Endothelial cell (in vitro differentiated cells): ENCODE measurements at regions not wholly inside any gene's neighbourhood (a gene's known extent, or its start where the extent isn't known, plus 50 kb on each side); places are given as distances from the start of the nearest gene placed in this dataset.
"Not testable (repeated sequence)": the region's sequence is repeated elsewhere in the genome, so short reads cannot be mapped to it uniquely, and the experiment has no call there.

Source experiments
- DNase-seq: peaks from one replicate; pipeline ENCODE4 v3.0.0; 2021; ENCODE audit warnings: low spot score
- H3K27ac Mint-ChIP-seq: one replicate; pipeline ENCODE4 v1.8.0; 2021; ENCODE audit warnings: mixed read lengths, inconsistent platforms; ENCODE audit not compliant: unreplicated experiment
- H3K27me3 Mint-ChIP-seq: one replicate; pipeline ENCODE4 v1.8.0; 2021; ENCODE audit warnings: mild to moderate bottlenecking, moderate library complexity, mixed read lengths, inconsistent platforms; ENCODE audit not compliant: unreplicated experiment
- H3K36me3 Mint-ChIP-seq: one replicate; pipeline ENCODE4 v1.8.0; 2021; ENCODE audit warnings: mild to moderate bottlenecking, low read depth, mixed read lengths, inconsistent platforms; ENCODE audit not compliant: unreplicated experiment
- H3K4me1 Mint-ChIP-seq: one replicate; pipeline ENCODE4 v1.8.0; 2021; ENCODE audit warnings: mild to moderate bottlenecking, mixed read lengths, inconsistent platforms; ENCODE audit not compliant: unreplicated experiment
- H3K4me3 Mint-ChIP-seq: one replicate; pipeline ENCODE4 v1.8.0; 2021; ENCODE audit warnings: mild to moderate bottlenecking, mixed read lengths, inconsistent platforms; ENCODE audit not compliant: unreplicated experiment
- H3K9me3 Mint-ChIP-seq: one replicate; pipeline ENCODE4 v1.8.0; 2021; ENCODE audit warnings: mixed read lengths, inconsistent platforms; ENCODE audit not compliant: unreplicated experiment
- CTCF ChIP-seq: fragments of 200-600 bp; sonication (generic); IDR thresholded peaks from one replicate; pipeline ENCODE4 v1.5.0; 2021; ENCODE audit warnings: antibody characterized with exemption; ENCODE audit not compliant: unreplicated experiment

DNA sequence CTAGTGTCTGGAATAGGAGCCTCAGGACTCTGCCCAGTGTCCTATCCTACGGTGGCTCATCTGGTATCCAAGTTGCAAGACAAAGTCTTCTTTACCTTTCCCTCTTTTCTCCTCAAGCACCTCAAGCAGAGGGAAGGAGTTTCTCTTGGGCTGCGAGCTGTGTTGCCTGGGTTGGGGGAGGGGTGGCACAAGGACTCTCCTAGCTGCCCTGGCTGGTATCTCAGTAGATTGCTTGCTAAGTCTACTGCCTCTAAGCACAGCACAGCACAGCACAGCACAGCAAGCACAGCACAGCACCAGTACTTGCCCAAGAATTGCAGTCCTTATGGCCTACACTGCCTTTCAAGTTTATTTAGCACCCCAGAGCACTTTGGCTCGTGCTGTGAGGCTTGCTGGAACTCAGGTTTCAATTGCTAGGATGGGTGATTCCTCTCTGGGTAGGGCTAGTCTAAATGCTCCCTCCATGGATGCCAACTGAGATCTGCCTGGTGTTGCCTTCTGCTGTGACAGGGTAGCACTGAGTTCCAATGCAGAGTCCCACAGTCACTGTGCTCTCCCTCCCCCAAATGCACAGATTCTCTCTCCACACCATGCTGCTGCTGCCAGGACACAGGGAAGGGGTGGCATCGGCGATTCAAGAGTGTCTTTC lies 213.1 kb upstream of the POU5F2 start:
- peaks cover 5% of the 10 kb centered on the region for H3K36me3 Mint-ChIP-seq
- no peak overlapping the region for H3K27ac Mint-ChIP-seq
- no peak for DNase-seq
- TF ChIP-seq CTCF = no peak
- peaks cover 4% of the 10 kb centered on the region for H3K27me3 Mint-ChIP-seq
- H3K9me3 Mint-ChIP-seq = no peaks in the 10 kb centered on the region
- no peak overlapping the region for H3K4me3 Mint-ChIP-seq
- no peaks in the 10 kb centered on the region for H3K4me1 Mint-ChIP-seq

GRCh38 chr5:93953442-93953841 lies 212.0 kb upstream of the POU5F2 start:
- no peaks in the 10 kb centered on the region for H3K4me1 Mint-ChIP-seq
- H3K27ac Mint-ChIP-seq = peak overlapping the region; percentile 16
- no peaks in the 10 kb centered on the region for H3K9me3 Mint-ChIP-seq
- H3K36me3 Mint-ChIP-seq = peaks cover 5% of the 10 kb centered on the region
- no peak for TF ChIP-seq CTCF
- DNase-seq = no peak
- no peak overlapping the region for H3K4me3 Mint-ChIP-seq
- H3K27me3 Mint-ChIP-seq = peaks cover 4% of the 10 kb centered on the region

DNA sequence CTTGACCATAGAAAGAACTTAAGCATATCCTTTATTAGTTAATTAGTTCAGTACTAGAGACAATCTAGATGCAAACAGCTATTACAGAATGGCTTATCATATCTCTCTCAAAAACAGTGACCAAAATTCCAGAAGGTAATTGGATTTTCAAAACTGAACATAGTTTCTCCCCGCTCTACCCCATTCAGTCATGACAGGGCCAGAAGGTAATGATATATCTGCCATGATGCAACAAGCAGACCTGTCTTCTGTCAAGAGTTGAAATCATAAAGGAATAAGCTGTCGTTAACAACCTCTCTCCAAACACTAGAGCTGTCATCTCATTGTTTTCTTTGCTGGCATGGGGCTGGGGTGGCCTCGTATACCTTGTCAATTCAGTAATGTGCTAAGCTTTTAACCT lies 200.5 kb upstream of the POU5F2 start:
- H3K27me3 Mint-ChIP-seq = no peaks in the 10 kb centered on the region
- H3K4me1 Mint-ChIP-seq = peaks cover 7% of the 10 kb centered on the region
- no peaks in the 10 kb centered on the region for H3K9me3 Mint-ChIP-seq
- no peak for TF ChIP-seq CTCF
- no peak for DNase-seq
- no peak overlapping the region for H3K4me3 Mint-ChIP-seq
- H3K27ac Mint-ChIP-seq = no peak overlapping the region
- H3K36me3 Mint-ChIP-seq = no peaks in the 10 kb centered on the region

DNA sequence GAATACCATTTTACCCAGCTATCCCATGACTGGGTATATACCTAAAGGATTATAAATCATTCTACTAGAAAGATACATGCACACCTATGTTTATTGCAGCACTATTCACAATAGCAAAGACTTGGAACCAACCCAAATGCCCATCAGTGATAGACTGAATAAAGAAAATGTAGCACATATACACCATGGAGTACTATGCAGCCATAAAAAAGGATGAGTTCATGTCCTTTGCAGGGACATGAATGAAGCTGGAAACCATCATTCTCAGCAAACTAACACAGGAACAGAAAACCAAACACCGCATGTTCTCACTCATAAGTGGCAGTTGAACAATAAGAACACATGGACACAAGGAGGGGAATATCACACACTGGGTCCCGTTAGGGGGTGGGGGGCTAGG lies 191.9 kb upstream of the POU5F2 start:
- not testable (repeated sequence) for H3K27me3 Mint-ChIP-seq, DNase-seq, H3K36me3 Mint-ChIP-seq, H3K9me3 Mint-ChIP-seq, H3K4me1 Mint-ChIP-seq, H3K4me3 Mint-ChIP-seq, H3K27ac Mint-ChIP-seq

GRCh38 chr5:93930098-93930497 lies 188.7 kb upstream of the POU5F2 start:
- Mint-ChIP-seq H3K27me3 (no peaks in the 10 kb centered on the region), H3K27ac (no peak overlapping the region), H3K4me3 (no peak overlapping the region), H3K36me3 (no peaks in the 10 kb centered on the region), H3K4me1 (peaks cover 3% of the 10 kb centered on the region), H3K9me3 (no peaks in the 10 kb centered on the region)
- no peak for TF ChIP-seq CTCF
- no peak for DNase-seq
